HCT116 (cell line): ENCODE measurements at regions not wholly inside any gene's neighbourhood (a gene's known extent, or its start where the extent isn't known, plus 50 kb on each side); places are given as distances from the start of the nearest gene placed in this dataset.

ENCODE experiments used
- ATAC-seq: fragments of 200-7000 bp; cut with Tn5 transposase; 2 replicates; pipeline ENCODE4 v1.9.1; 2020; ENCODE audit warnings: mild to moderate bottlenecking, moderate library complexity
- BruUV-seq: library from RNA; stranded (reverse); fragments of 400-500 nt; replicated peaks from 2 replicates; lab custom pipeline; 2021; lab: Mats Ljungman, UMichigan
- CTCF ChIA-PET: fragments of 300-600 bp; sonication (Branson Sonifier 250); formaldehyde crosslinking; loops from one replicate; lab custom pipeline; 2021; ENCODE audit warnings: antibody characterized with exemption; lab: Charles Lee
- POLR2A ChIA-PET: fragments of 300-600, 350-600 bp; sonication (Branson Sonifier 250); formaldehyde crosslinking; loops from one replicate; lab custom pipeline; 2021; ENCODE audit warnings: antibody characterized with exemption; lab: Charles Lee
- RAD21 ChIA-PET, 2 experiments: fragments of 300-600 bp; sonication (Branson Sonifier 250); formaldehyde crosslinking; loops; one replicate each; lab custom pipeline; 2023; ENCODE audit warnings: low total read pairs in 2 of 2; ENCODE audit not compliant: uncharacterized antibody in 2 of 2, unreplicated experiment in 2 of 2, low non-redundant PET in 1 of 2; lab: Charles Lee
- DNase-seq: peaks from one replicate; pipeline ENCODE4 v3.0.0-alpha.2; 2010; ENCODE audit warnings: low read depth, low spot score
- H2AFZ ChIP-seq: fragments of 200-600 bp; shearing (Covaris generic), sonication (generic); 2 replicates; pipeline ENCODE4 v1.6.1; 2017; ENCODE audit warnings: low read depth, mixed run types, mixed read lengths, antibody characterized with exemption, low read length; ENCODE audit not compliant: poor library complexity, severe bottlenecking
- H3K27ac ChIP-seq: 2 replicates; pipeline ENCODE4 v1.5.1; 2012; ENCODE audit warnings: low read depth, low read length
- H3K27me3 ChIP-seq: fragments of 200-600 bp; sonication (generic); 2 replicates; pipeline ENCODE4 v1.6.1; 2016; ENCODE audit warnings: mixed run types, low read length, mixed read lengths; ENCODE audit not compliant: insufficient read depth
- H3K36me3 ChIP-seq, 2 experiments: fragments of 200-500 bp in 1 of 2; fragments of 200-600 bp in 1 of 2; sonication (Bioruptor generic) in 1 of 2; sonication (generic) in 1 of 2; 2 replicates each; pipeline versions ENCODE4 v1.5.1 to v1.6.1; 2014 to 2016; ENCODE audit warnings: low read length in 2 of 2, inconsistent platforms in 1 of 2, mixed read lengths in 1 of 2, mixed run types in 1 of 2; ENCODE audit not compliant: insufficient read depth in 2 of 2, control insufficient read depth in 1 of 2
- H3K4me1 ChIP-seq, 2 experiments: fragments of 200-600 bp in 1 of 2; sonication (generic) in 1 of 2; 2 replicates each; pipeline versions ENCODE4 v1.5.1 to v1.6.1; 2012 to 2017; ENCODE audit warnings: low read length in 2 of 2, inconsistent platforms in 1 of 2, mild to moderate bottlenecking in 1 of 2, mixed read lengths in 1 of 2, mixed run types in 1 of 2, moderate library complexity in 1 of 2; ENCODE audit not compliant: insufficient read depth in 2 of 2, control insufficient read depth in 1 of 2
- H3K4me2 ChIP-seq: fragments of 200-600 bp; sonication (generic); 2 replicates; pipeline ENCODE4 v1.6.1; 2017; ENCODE audit warnings: mixed run types, low read length, mixed read lengths
- H3K4me3 ChIP-seq, 2 experiments: fragments of 200-600 bp in 1 of 2; sonication (generic) in 1 of 2; replicated peaks in 1 of 2; 2 replicates each; pipeline ENCODE4 v1.5.1; 2011 to 2016; ENCODE audit warnings: low read length in 2 of 2, control low read depth in 1 of 2, low read depth in 1 of 2, mild to moderate bottlenecking in 1 of 2, mixed read lengths in 1 of 2, mixed run types in 1 of 2
- H3K79me2 ChIP-seq: fragments of 200-600 bp; sonication (generic); 2 replicates; pipeline ENCODE4 v1.6.1; 2017; ENCODE audit warnings: mild to moderate bottlenecking, mixed run types, low read length, moderate library complexity, mixed read lengths; ENCODE audit not compliant: insufficient read depth
- H3K9ac ChIP-seq: fragments of 200-600 bp; sonication (generic); 2 replicates; pipeline ENCODE4 v1.6.1; 2016; ENCODE audit warnings: low read length, mixed read lengths
- H3K9me2 ChIP-seq: fragments of 200-600 bp; sonication (generic), shearing (Covaris generic); 2 replicates; pipeline ENCODE4 v1.6.1; 2017; ENCODE audit warnings: mixed run types, mild to moderate bottlenecking, moderate library complexity; ENCODE audit not compliant: insufficient read depth
- H3K9me3 ChIP-seq, 2 experiments: fragments of 200-500 bp in 1 of 2; fragments of 200-600 bp in 1 of 2; sonication (Bioruptor generic) in 1 of 2; sonication (generic) in 1 of 2; 2 replicates each; pipeline ENCODE4 v1.6.1; 2014 to 2017; ENCODE audit warnings: low read length in 2 of 2, mixed read lengths in 2 of 2, inconsistent platforms in 1 of 2, low read depth in 1 of 2, mild to moderate bottlenecking in 1 of 2, mixed run types in 1 of 2, moderate library complexity in 1 of 2; ENCODE audit not compliant: control insufficient read depth in 1 of 2, insufficient read depth in 1 of 2
- H4K20me1 ChIP-seq: fragments of 200-600 bp; sonication (generic), shearing (Covaris generic); 2 replicates; pipeline ENCODE4 v1.6.1; 2017; ENCODE audit warnings: mixed run types, mild to moderate bottlenecking, moderate library complexity; ENCODE audit not compliant: insufficient read depth
- EGR1 ChIP-seq: IDR thresholded peaks from 2 replicates; pipeline ENCODE4 v1.6.1; 2012; ENCODE audit warnings: low read depth
- EZH2phosphoT487 ChIP-seq: fragments of 200-600 bp; IDR thresholded peaks from 2 replicates; pipeline ENCODE4 v1.6.1; 2018; ENCODE audit warnings: antibody characterized with exemption, borderline replicate concordance
- JUND ChIP-seq: IDR thresholded peaks from 2 replicates; pipeline ENCODE4 v1.6.1; 2012
- ZNF274 ChIP-seq: fragments of 200-500 bp; sonication (Bioruptor generic); IDR thresholded peaks from 2 replicates; pipeline ENCODE4 v1.6.1; 2014; ENCODE audit warnings: mild to moderate bottlenecking, low read depth, low read length, inconsistent platforms
- intact Hi-C: fragments of 100-400 bp; cut with micrococcal nuclease; formaldehyde crosslinking; loops from 2 replicates; pipeline ENCODE4 v1.10.0; 2022
- TF ChIP-seq, protein P1 (sequence below): IDR thresholded peaks from 2 replicates; pipeline ENCODE4 v1.6.1; 2011; ENCODE audit warnings: mild to moderate bottlenecking, low read length, moderate library complexity; ENCODE audit not compliant: insufficient replicate concordance; ENCODE audit errors: extremely low read depth
- TF ChIP-seq, protein P2 (sequence below): IDR thresholded peaks from 2 replicates; pipeline ENCODE4 v1.6.1; 2012; ENCODE audit warnings: low read depth

DNA sequence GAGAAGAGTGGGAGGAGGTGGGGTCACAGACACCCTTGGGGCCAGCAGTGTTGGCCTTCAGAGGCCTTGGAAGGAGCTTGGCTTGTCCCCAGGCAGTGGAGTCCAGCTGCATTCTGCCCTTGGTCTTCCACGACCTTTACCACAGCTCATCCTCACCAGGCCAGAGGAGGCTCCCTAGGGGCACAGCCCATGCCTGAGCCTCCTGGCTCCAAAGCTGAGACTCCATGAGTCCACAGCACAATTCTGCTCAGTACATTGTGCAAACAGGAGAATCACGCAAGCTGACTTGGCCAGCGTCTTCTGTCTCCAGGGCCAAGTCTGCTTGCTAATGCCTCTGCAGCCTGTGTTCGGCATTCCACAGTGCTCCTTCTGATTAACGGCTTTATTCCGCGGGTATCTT, 337.2 kb downstream of the SMOC2 start:
- no peak for ATAC-seq
- POLR2A ChIA-PET, result no interaction called here
- H3K27me3 ChIP-seq, result 0 out of 2 replicates have a peak, but pooled peaks cover 3% of the 10 kb centered on the region
- H2AFZ ChIP-seq, result no peak overlapping the region
- no peaks in the 10 kb centered on the region for H3K79me2 ChIP-seq
- H3K27ac ChIP-seq, result no peak overlapping the region
- DNase-seq, result no peak
- CTCF ChIA-PET, result no interaction called here
- no peaks in the 10 kb centered on the region; a peak in 1 of 4 replicates for H3K9me3 ChIP-seq
- intact Hi-C loops, result no loop called here
- H3K9ac ChIP-seq, result no peak overlapping the region
- no peaks in the 10 kb centered on the region for H3K4me1 ChIP-seq
- BruUV-seq, result no TSS peak
- no peaks in the 10 kb centered on the region for H4K20me1 ChIP-seq
- no peaks in the 10 kb centered on the region for H3K9me2 ChIP-seq
- TF ChIP-seq, protein P1, sequence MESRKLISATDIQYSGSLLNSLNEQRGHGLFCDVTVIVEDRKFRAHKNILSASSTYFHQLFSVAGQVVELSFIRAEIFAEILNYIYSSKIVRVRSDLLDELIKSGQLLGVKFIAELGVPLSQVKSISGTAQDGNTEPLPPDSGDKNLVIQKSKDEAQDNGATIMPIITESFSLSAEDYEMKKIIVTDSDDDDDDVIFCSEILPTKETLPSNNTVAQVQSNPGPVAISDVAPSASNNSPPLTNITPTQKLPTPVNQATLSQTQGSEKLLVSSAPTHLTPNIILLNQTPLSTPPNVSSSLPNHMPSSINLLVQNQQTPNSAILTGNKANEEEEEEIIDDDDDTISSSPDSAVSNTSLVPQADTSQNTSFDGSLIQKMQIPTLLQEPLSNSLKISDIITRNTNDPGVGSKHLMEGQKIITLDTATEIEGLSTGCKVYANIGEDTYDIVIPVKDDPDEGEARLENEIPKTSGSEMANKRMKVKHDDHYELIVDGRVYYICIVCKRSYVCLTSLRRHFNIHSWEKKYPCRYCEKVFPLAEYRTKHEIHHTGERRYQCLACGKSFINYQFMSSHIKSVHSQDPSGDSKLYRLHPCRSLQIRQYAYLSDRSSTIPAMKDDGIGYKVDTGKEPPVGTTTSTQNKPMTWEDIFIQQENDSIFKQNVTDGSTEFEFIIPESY, result no peak
- TF ChIP-seq, protein P2, sequence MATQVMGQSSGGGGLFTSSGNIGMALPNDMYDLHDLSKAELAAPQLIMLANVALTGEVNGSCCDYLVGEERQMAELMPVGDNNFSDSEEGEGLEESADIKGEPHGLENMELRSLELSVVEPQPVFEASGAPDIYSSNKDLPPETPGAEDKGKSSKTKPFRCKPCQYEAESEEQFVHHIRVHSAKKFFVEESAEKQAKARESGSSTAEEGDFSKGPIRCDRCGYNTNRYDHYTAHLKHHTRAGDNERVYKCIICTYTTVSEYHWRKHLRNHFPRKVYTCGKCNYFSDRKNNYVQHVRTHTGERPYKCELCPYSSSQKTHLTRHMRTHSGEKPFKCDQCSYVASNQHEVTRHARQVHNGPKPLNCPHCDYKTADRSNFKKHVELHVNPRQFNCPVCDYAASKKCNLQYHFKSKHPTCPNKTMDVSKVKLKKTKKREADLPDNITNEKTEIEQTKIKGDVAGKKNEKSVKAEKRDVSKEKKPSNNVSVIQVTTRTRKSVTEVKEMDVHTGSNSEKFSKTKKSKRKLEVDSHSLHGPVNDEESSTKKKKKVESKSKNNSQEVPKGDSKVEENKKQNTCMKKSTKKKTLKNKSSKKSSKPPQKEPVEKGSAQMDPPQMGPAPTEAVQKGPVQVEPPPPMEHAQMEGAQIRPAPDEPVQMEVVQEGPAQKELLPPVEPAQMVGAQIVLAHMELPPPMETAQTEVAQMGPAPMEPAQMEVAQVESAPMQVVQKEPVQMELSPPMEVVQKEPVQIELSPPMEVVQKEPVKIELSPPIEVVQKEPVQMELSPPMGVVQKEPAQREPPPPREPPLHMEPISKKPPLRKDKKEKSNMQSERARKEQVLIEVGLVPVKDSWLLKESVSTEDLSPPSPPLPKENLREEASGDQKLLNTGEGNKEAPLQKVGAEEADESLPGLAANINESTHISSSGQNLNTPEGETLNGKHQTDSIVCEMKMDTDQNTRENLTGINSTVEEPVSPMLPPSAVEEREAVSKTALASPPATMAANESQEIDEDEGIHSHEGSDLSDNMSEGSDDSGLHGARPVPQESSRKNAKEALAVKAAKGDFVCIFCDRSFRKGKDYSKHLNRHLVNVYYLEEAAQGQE, result no peak
- TF ChIP-seq JUND (no peak), ZNF274 (no peak), EGR1 (no peak), EZH2phosphoT487 (no peak)
- H3K4me3 ChIP-seq, result no peak overlapping the region
- H3K4me2 ChIP-seq, result no peak overlapping the region
- no peaks in the 10 kb centered on the region for H3K36me3 ChIP-seq
- RAD21 ChIA-PET, result no interaction called here
